CD4-positive, alpha-beta T cell (primary cell): ENCODE measurements at regions not wholly inside any gene's neighbourhood (a gene's known extent, or its start where the extent isn't known, plus 50 kb on each side); places are given as distances from the start of the nearest gene placed in this dataset.

Source experiments
- ATAC-seq: fragments of 200-7000 bp; cut with Tn5 transposase; one replicate; pipeline ENCODE4 v1.10.0; 2022; ENCODE audit warnings: mild to moderate bottlenecking; ENCODE audit not compliant: poor library complexity
- CTCF ChIA-PET: fragments of 350-600 bp; sonication (Branson Sonifier 250); formaldehyde crosslinking; loops from one replicate; lab custom pipeline; 2021; ENCODE audit warnings: antibody characterized with exemption, inconsistent platforms; lab: Charles Lee
- POLR2A ChIA-PET: fragments of 350-600 bp; sonication (Branson Sonifier 250); formaldehyde crosslinking; loops from one replicate; lab custom pipeline; 2021; ENCODE audit warnings: antibody characterized with exemption, inconsistent platforms; lab: Charles Lee
- DNase-seq, 14 experiments: peaks; one replicate each; pipeline ENCODE4 v3.0.0-alpha.2; 2013 to 2020; ENCODE audit warnings: mixed read lengths in 2 of 14
- H3K27ac ChIP-seq, 2 donors: one replicate each; pipeline versions ENCODE4 v1.5.1 to v1.7.0; 2013; ENCODE audit warnings: low read length in 2 of 2, low read depth in 1 of 2, mild to moderate bottlenecking in 1 of 2
- H3K27me3 ChIP-seq, 2 experiments: 1 replicate in 1 of 2; 2 replicates in 1 of 2; pipeline versions ENCODE4 v1.6.1 to v1.7.0; 2013; ENCODE audit warnings: low read length in 2 of 2, control low read depth in 1 of 2, mild to moderate bottlenecking in 1 of 2, moderate library complexity in 1 of 2; ENCODE audit not compliant: insufficient read depth in 2 of 2, control insufficient read depth in 1 of 2
- H3K36me3 ChIP-seq: one replicate; pipeline ENCODE4 v1.6.1; 2013; ENCODE audit warnings: low read length, control low read depth; ENCODE audit not compliant: insufficient read depth
- H3K4me1 ChIP-seq: one replicate; pipeline ENCODE4 v1.6.1; 2013; ENCODE audit warnings: low read length, control low read depth; ENCODE audit not compliant: insufficient read depth
- H3K4me3 ChIP-seq: one replicate; pipeline ENCODE4 v1.5.1; 2013; ENCODE audit warnings: mild to moderate bottlenecking, low read length, moderate library complexity
- H3K9me3 ChIP-seq, 2 experiments: 1 replicate in 1 of 2; 2 replicates in 1 of 2; pipeline versions ENCODE4 v1.6.1 to v1.7.0; 2013; ENCODE audit warnings: low read length in 2 of 2, mild to moderate bottlenecking in 2 of 2, control low read depth in 1 of 2, moderate library complexity in 1 of 2; ENCODE audit not compliant: control insufficient read depth in 1 of 2, insufficient read depth in 1 of 2
- H3K27ac Mint-ChIP-seq: one replicate; pipeline ENCODE4 v1.8.0; 2020; ENCODE audit warnings: mixed read lengths
- H3K27me3 Mint-ChIP-seq: one replicate; pipeline ENCODE4 v1.8.0; 2021; ENCODE audit warnings: mixed read lengths
- H3K36me3 Mint-ChIP-seq: one replicate; pipeline ENCODE4 v1.8.0; 2021; ENCODE audit warnings: low read depth, mixed read lengths
- H3K4me1 Mint-ChIP-seq: one replicate; pipeline ENCODE4 v1.8.0; 2021; ENCODE audit warnings: low read depth, mixed read lengths
- H3K4me3 Mint-ChIP-seq: one replicate; pipeline ENCODE4 v1.8.0; 2020; ENCODE audit warnings: mild to moderate bottlenecking, mixed read lengths
- H3K9me3 Mint-ChIP-seq: one replicate; pipeline ENCODE4 v1.8.0; 2020; ENCODE audit warnings: mixed read lengths
- CTCF ChIP-seq: fragments of 200-600 bp; IDR thresholded peaks from one replicate; pipeline ENCODE4 v1.8.0; 2022; ENCODE audit warnings: antibody characterized with exemption, mild to moderate bottlenecking
- intact Hi-C, 2 experiments: fragments of 100-400 bp; cut with DNase I in 1 of 2; cut with micrococcal nuclease in 1 of 2; formaldehyde crosslinking; loops; one replicate each; pipeline versions ENCODE4 v1.15.1 to v1.9.0; 2023 to 2025; cut with DNase I, micrococcal nuclease

DNA sequence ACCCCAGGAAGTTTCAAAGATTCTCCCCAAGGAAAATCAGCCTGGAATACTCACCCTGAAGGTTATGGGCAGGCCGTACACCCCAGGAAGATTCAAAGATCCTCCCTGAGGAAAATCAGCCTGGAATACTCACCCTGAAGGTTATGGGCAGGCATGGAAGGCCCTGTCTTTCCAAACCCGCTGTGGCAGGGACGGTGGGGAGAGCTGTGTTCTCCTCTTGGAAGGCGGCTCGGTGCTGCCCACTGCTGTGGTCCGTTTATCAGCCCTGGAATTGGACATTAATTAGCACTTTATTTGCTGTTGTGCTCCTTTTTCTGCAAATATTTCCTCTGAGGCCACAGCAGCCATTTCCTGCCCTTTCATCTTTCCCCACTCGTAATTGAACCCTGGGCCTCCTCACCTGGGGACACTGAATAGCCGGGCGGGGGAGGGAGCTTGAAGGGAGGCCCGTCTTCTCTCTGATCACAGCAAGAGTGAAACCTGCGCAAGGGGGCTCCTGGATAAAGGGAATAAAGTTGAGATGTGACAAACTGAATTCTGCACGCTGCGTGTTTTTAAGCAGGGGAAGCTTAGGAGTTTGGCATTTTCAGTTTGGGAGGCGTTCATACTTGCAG is 308.7 kb upstream of the SALL3 start:
- Mint-ChIP-seq H3K4me3 (no peak overlapping the region), H3K36me3 (no peaks in the 10 kb centered on the region), H3K9me3 (no peaks in the 10 kb centered on the region), H3K4me1 (no peaks in the 10 kb centered on the region), H3K27me3 (no peaks in the 10 kb centered on the region), H3K27ac (no peak overlapping the region)
- peaks cover 0 to 22% of the 10 kb centered on the region in 2 experiments for H3K9me3 ChIP-seq
- H3K4me1 ChIP-seq, result no peaks in the 10 kb centered on the region
- H3K4me3 ChIP-seq, result no peak overlapping the region
- intact Hi-C loops, result no loop called here
- H3K27me3 ChIP-seq, result no peaks in the 10 kb centered on the region
- POLR2A ChIA-PET, result no interaction called here
- CTCF ChIA-PET, result no interaction called here
- no peak for DNase-seq
- H3K27ac ChIP-seq, result no peak overlapping the region
- no peaks in the 10 kb centered on the region for H3K36me3 ChIP-seq
- no peak for TF ChIP-seq CTCF
- no peak for ATAC-seq

GRCh38 chr18:78671551-78671950 is 308.1 kb upstream of the SALL3 start:
- Histone ChIP-seq H3K4me3 (no peak overlapping the region), H3K27ac (no peak overlapping the region), H3K36me3 (no peaks in the 10 kb centered on the region), H3K9me3 (peaks cover 0 to 25% of the 10 kb centered on the region in 2 experiments), H3K27me3 (no peaks in the 10 kb centered on the region), H3K4me1 (no peaks in the 10 kb centered on the region)
- DNase-seq, result no peak
- no peak for ATAC-seq
- TF ChIP-seq CTCF, result no peak
- H3K4me3 Mint-ChIP-seq, result no peak overlapping the region
- H3K27me3 Mint-ChIP-seq, result no peaks in the 10 kb centered on the region
- H3K4me1 Mint-ChIP-seq, result no peaks in the 10 kb centered on the region
- CTCF ChIA-PET, result no interaction called here
- POLR2A ChIA-PET, result no interaction called here
- H3K9me3 Mint-ChIP-seq, result no peaks in the 10 kb centered on the region
- no peaks in the 10 kb centered on the region for H3K36me3 Mint-ChIP-seq
- H3K27ac Mint-ChIP-seq, result no peak overlapping the region
- intact Hi-C loops, result no loop called here

GRCh38 chr18:78672862-78673446 is 306.7 kb upstream of the SALL3 start:
- H3K4me3 Mint-ChIP-seq, result no peak overlapping the region
- no peaks in the 10 kb centered on the region for H3K27me3 ChIP-seq
- ATAC-seq (no peak), DNase-seq (no peak)
- intact Hi-C loops, result no loop called here
- H3K36me3 Mint-ChIP-seq, result no peaks in the 10 kb centered on the region
- no peak overlapping the region for H3K4me3 ChIP-seq
- ChIA-PET CTCF (no interaction called here), POLR2A (no interaction called here)
- H3K27me3 Mint-ChIP-seq, result no peaks in the 10 kb centered on the region
- no peaks in the 10 kb centered on the region for H3K36me3 ChIP-seq
- no peak overlapping the region for H3K27ac Mint-ChIP-seq
- H3K4me1 Mint-ChIP-seq, result no peaks in the 10 kb centered on the region
- peaks cover 0 to 31% of the 10 kb centered on the region in 2 experiments for H3K9me3 ChIP-seq
- no peak overlapping the region for H3K27ac ChIP-seq
- no peak for TF ChIP-seq CTCF
- H3K9me3 Mint-ChIP-seq, result no peaks in the 10 kb centered on the region
- no peaks in the 10 kb centered on the region for H3K4me1 ChIP-seq
